HEK293 (cell line): ENCODE measurements at regions not wholly inside any gene's neighbourhood (a gene's known extent, or its start where the extent isn't known, plus 50 kb on each side); places are given as distances from the start of the nearest gene placed in this dataset.

Experiments
- CTCF ChIA-PET: fragments of 350-600 bp; formaldehyde crosslinking; extraction: SDS; loops from one replicate; lab custom pipeline; 2021; ENCODE audit warnings: antibody characterized with exemption; lab: Yijun Ruan, JAX
- POLR2A ChIA-PET: fragments of 300-600 bp; formaldehyde crosslinking; extraction: SDS; loops from one replicate; lab custom pipeline; 2020; ENCODE audit warnings: antibody characterized with exemption, inconsistent platforms; lab: Yijun Ruan, JAX
- H3K27ac ChIP-seq: fragments of 200-500 bp; sonication (Bioruptor generic); 2 replicates; pipeline ENCODE4 v1.5.1; 2014; ENCODE audit warnings: low read depth, low read length, control low read depth, inconsistent platforms; ENCODE audit errors: extremely low read depth
- H3K36me3 ChIP-seq, 2 experiments: fragments of 200-500 bp in 1 of 2; sonication (Bioruptor generic) in 1 of 2; 1 replicate in 1 of 2; 2 replicates in 1 of 2; pipeline ENCODE4 v1.5.1; 2014 to 2017; ENCODE audit warnings: inconsistent platforms in 2 of 2, low read length in 2 of 2; ENCODE audit not compliant: control insufficient read depth in 2 of 2, insufficient read depth in 1 of 2
- H3K4me1 ChIP-seq: fragments of 200-500 bp; sonication (Bioruptor generic); 2 replicates; pipeline ENCODE4 v1.5.1; 2014; ENCODE audit warnings: mild to moderate bottlenecking, low read length, inconsistent platforms; ENCODE audit not compliant: control insufficient read depth, insufficient read depth
- H3K4me3 ChIP-seq: 2 replicates; pipeline ENCODE4 v1.5.1; 2011; ENCODE audit warnings: low read depth, mild to moderate bottlenecking, control low read depth, low read length, moderate library complexity
- H3K9me3 ChIP-seq: fragments of 200-500 bp; sonication (Bioruptor generic); 2 replicates; pipeline ENCODE4 v1.5.1; 2014; ENCODE audit warnings: low read depth, low read length, inconsistent platforms; ENCODE audit not compliant: control insufficient read depth, insufficient read depth
- BCL6B ChIP-seq: fragments of 450-650 bp; formaldehyde crosslinking; IDR thresholded peaks from 2 replicates; pipeline ENCODE4 v1.5.1; 2017; ENCODE audit warnings: missing biosample characterization, missing genetic modification characterization
- GLI4 ChIP-seq: fragments of 450-650 bp; formaldehyde crosslinking; IDR thresholded peaks from 2 replicates; pipeline ENCODE4 v1.5.1; 2016; ENCODE audit warnings: missing biosample characterization, missing genetic modification characterization
- KLF10 ChIP-seq: fragments of 450-650 bp; IDR thresholded peaks from 2 replicates; pipeline ENCODE4 v1.5.1; 2018; ENCODE audit warnings: missing biosample characterization, mild to moderate bottlenecking, missing genetic modification characterization
- OSR2 ChIP-seq: fragments of 450-650 bp; formaldehyde crosslinking; IDR thresholded peaks from 2 replicates; pipeline ENCODE4 v1.5.1; 2016; ENCODE audit warnings: missing biosample characterization, missing genetic modification characterization
- REST ChIP-seq: fragments of 450-650 bp; formaldehyde crosslinking; IDR thresholded peaks from 2 replicates; pipeline ENCODE4 v1.5.1; 2016; ENCODE audit warnings: missing biosample characterization, missing genetic modification characterization
- ZNF18 ChIP-seq: fragments of 450-650 bp; formaldehyde crosslinking; IDR thresholded peaks from 2 replicates; pipeline ENCODE4 v1.5.1; 2016; ENCODE audit warnings: missing biosample characterization, missing genetic modification characterization
- ZNF184 ChIP-seq: fragments of 450-650 bp; IDR thresholded peaks from 2 replicates; pipeline ENCODE4 v1.5.1; 2018; ENCODE audit warnings: missing biosample characterization, mild to moderate bottlenecking, missing genetic modification characterization
- ZNF214 ChIP-seq: fragments of 450-650 bp; formaldehyde crosslinking; IDR thresholded peaks from 2 replicates; pipeline ENCODE4 v1.5.1; 2017; ENCODE audit warnings: missing biosample characterization, mild to moderate bottlenecking, missing genetic modification characterization, borderline replicate concordance
- ZNF350 ChIP-seq: fragments of 450-650 bp; formaldehyde crosslinking; IDR thresholded peaks from 2 replicates; pipeline ENCODE4 v1.5.0; 2017; ENCODE audit warnings: missing biosample characterization, mild to moderate bottlenecking, missing genetic modification characterization
- ZNF37A ChIP-seq: fragments of 450-650 bp; IDR thresholded peaks from 2 replicates; pipeline ENCODE4 v1.5.1; 2018; ENCODE audit warnings: missing biosample characterization, missing genetic modification characterization
- ZNF514 ChIP-seq: fragments of 450-650 bp; formaldehyde crosslinking; IDR thresholded peaks from 2 replicates; pipeline ENCODE4 v1.5.1; 2016; ENCODE audit warnings: missing biosample characterization, missing genetic modification characterization
- ZNF529 ChIP-seq: fragments of 450-650 bp; formaldehyde crosslinking; IDR thresholded peaks from 2 replicates; pipeline ENCODE4 v1.5.1; 2017; ENCODE audit warnings: missing genetic modification characterization, missing biosample characterization; ENCODE audit not compliant: insufficient replicate concordance
- ZNF530 ChIP-seq: fragments of 450-650 bp; formaldehyde crosslinking; IDR thresholded peaks from 2 replicates; pipeline ENCODE4 v1.5.1; 2016; ENCODE audit warnings: low read depth, missing biosample characterization, missing genetic modification characterization
- ZNF701 ChIP-seq: fragments of 450-650 bp; formaldehyde crosslinking; IDR thresholded peaks from 2 replicates; pipeline ENCODE4 v1.5.1; 2016; ENCODE audit warnings: missing biosample characterization, missing genetic modification characterization
- ZNF76 ChIP-seq: fragments of 450-650 bp; formaldehyde crosslinking; IDR thresholded peaks from 2 replicates; pipeline ENCODE4; 2016; ENCODE audit warnings: low read depth, missing biosample characterization, missing genetic modification characterization, borderline replicate concordance
- ZNF776 ChIP-seq: fragments of 450-650 bp; formaldehyde crosslinking; IDR thresholded peaks from 2 replicates; pipeline ENCODE4 v1.5.0; 2017; ENCODE audit warnings: missing biosample characterization, missing genetic modification characterization, borderline replicate concordance

- TF ChIP-seq REST, result no peak
- no peak for TF ChIP-seq ZNF701 (tag by site-specific recombination)
- no peak for TF ChIP-seq ZNF18
- no peak for TF ChIP-seq ZNF76
- TF ChIP-seq ZNF529, result no peak
- no peak for TF ChIP-seq ZNF37A (tag by site-specific recombination)
Measured at GRCh38 chr6:90669420-90669819, 82.5 kb upstream of the MAP3K7 start (continued).

GRCh38 chr6:90668141-90668540 lies 81.3 kb upstream of the MAP3K7 start:
- ChIA-PET CTCF (interaction anchor here (0.9 to 1.0 kb wide), 2 partner anchors 16 to 88 kb away, joined by 3 read pairs; no protein-coding TSS in a partner anchor), POLR2A (no interaction called here)
- Histone ChIP-seq H3K27ac (no peak overlapping the region), H3K4me3 (no peak overlapping the region), H3K4me1 (no peaks in the 10 kb centered on the region; the same call in 1 of the 2 replicates), H3K36me3 (no peaks in the 10 kb centered on the region), H3K9me3 (no peaks in the 10 kb centered on the region)
- no peak for TF ChIP-seq ZNF350
- no peak for TF ChIP-seq GLI4 (tag by site-specific recombination)
- TF ChIP-seq ZNF530 (tag by site-specific recombination), result no peak

GRCh38 chr6:90663873-90664272 lies 77.0 kb upstream of the MAP3K7 start:
- no peaks in the 10 kb centered on the region for H3K9me3 ChIP-seq
- no peak overlapping the region for H3K27ac ChIP-seq
- no peak overlapping the region for H3K4me3 ChIP-seq
- TF ChIP-seq ZNF776 (no peak), ZNF514 (tag by site-specific recombination) (no peak), ZNF214 (tag by site-specific recombination) (no peak), KLF10 (tag by site-specific recombination) (no peak), OSR2 (tag by site-specific recombination) (no peak), BCL6B (no peak), ZNF184 (no peak)
- no peaks in the 10 kb centered on the region for H3K36me3 ChIP-seq
- CTCF ChIA-PET, result interaction anchor here (1.0 kb wide), 1 partner anchor 38 kb away, joined by 3 read pairs; no protein-coding TSS in a partner anchor
- POLR2A ChIA-PET, result no interaction called here
- no peaks in the 10 kb centered on the region; the same call in 1 of the 2 replicates for H3K4me1 ChIP-seq
